GM10266 (cell line): ENCODE measurements at regions not wholly inside any gene's neighbourhood (a gene's known extent, or its start where the extent isn't known, plus 50 kb on each side); places are given as distances from the start of the nearest gene placed in this dataset.

Experiments
- DNase-seq: peaks from one replicate; pipeline ENCODE4 v3.0.0; 2012; ENCODE audit errors: extremely low spot score
- CTCF ChIP-seq: IDR thresholded peaks from 2 replicates; pipeline ENCODE4 v1.5.1; 2012; ENCODE audit warnings: mild to moderate bottlenecking, low read depth; ENCODE audit not compliant: control insufficient read depth, insufficient read depth; ENCODE audit errors: missing control alignments

GRCh38 chr1:193584731-193585239, 398.4 kb upstream of the B3GALT2 start:
- DNase-seq, result no peak
- no peak for TF ChIP-seq CTCF

DNA sequence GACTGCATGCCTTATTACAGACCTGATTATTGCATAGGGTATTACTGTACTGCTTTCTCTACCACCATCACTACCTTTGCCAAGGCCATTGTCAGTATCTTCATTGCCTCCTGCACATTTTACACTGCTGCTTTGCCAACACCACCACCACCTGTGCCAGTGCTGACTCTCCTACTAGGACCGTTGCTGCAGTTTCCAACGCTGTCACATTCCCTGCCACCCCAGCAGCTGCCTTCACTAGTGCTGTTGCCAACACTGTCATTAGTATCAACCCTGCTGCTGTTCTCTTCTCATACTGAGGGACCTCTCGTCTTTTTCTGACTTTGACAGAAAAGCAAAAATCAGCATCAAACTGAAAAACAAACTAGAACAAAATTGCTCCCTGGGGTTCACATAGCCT, 394.9 kb upstream of the B3GALT2 start:
- DNase-seq, result no peak
- TF ChIP-seq CTCF, result no peak

- no peak for TF ChIP-seq CTCF
- DNase-seq, result no peak
These were observed 394.0 kb upstream of the B3GALT2 start for GRCh38 chr1:193580419-193580818.

GRCh38 chr1:193579323-193579722, 392.9 kb upstream of the B3GALT2 start:
- no peak for TF ChIP-seq CTCF
- DNase-seq, result no peak

DNA sequence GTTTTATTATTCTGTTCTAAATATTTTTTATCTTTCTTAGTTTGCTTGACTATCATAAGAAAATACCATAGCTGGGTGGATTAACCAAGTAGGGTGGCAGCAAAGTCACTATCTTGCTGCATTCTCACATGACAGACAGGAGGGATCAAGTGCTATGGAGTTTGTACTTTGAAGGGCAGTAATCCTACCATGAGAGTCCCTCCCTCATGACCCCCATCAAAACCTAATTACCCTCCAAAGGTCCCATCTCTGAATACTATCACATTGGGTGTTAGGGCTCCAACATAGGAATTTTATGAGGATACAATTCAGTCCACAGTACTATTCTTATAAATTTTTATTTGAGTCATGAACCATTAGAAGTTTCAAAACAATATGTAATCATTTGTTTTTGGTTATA, 388.5 kb upstream of the B3GALT2 start:
- no peak for DNase-seq
- no peak for TF ChIP-seq CTCF

DNA sequence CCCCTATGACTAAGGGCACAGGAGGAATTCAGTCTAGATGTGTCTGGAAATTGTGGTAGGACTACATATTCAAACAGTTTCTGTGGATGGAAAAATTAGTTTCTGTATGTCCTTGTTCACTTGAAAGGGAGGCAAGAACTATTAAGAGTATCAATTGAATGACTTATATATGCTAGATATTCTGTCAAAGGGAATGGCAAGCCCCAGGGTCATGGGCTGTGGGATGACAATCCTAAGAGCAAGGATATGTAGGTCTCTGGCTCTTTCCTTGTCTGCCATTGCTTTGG, 383.5 kb upstream of the B3GALT2 start:
- TF ChIP-seq CTCF, result no peak
- DNase-seq, result no peak

- no peak for TF ChIP-seq CTCF
- no peak for DNase-seq
These were observed 382.9 kb upstream of the B3GALT2 start for GRCh38 chr1:193569096-193569982.
